ENCODE measurements at regions not wholly inside any gene's neighbourhood (a gene's known extent, or its start where the extent isn't known, plus 50 kb on each side); places are given as distances from the start of the nearest gene placed in this dataset.

- Histone ChIP-seq H3K4me2 (ENCODE audit: insufficient read depth in 1 of 2, low read depth in 2 of 2, low read length in 2 of 2) (no peak overlapping the region), H3K4me3 (ENCODE audit: extremely low read depth in 1 of 4, insufficient read depth in 2 of 4, low read depth in 3 of 4, low read length in 4 of 4) (no peak overlapping the region), H3K36me3 (ENCODE audit: control insufficient read depth in 2 of 4, insufficient read depth in 4 of 4, low read length in 3 of 4) (no peaks in the 10 kb centered on the region), H2BK20ac (ENCODE audit: low read length) (no peak overlapping the region), H2BK5ac (ENCODE audit: low read depth, low read length) (no peak overlapping the region), H3K18ac (ENCODE audit: extremely low read depth, low read length) (no peak overlapping the region), H3K4me1 (replicated peaks in 1 of 4; ENCODE audit: control insufficient read depth in 3 of 4, insufficient read depth in 4 of 4, low read length in 3 of 4) (no peaks in the 10 kb centered on the region), H3K4ac (replicated peaks; ENCODE audit: insufficient read length, low read depth, low read length) (no peak overlapping the region), H3K27ac (ENCODE audit: low read depth, low read length) (no peak overlapping the region), H3K23me2 (ENCODE audit: low read depth, low read length) (peaks cover 11% of the 10 kb centered on the region; the same call in 1 of the 2 replicates), H2AFZ (ENCODE audit: low read length) (no peak overlapping the region), H4K20me1 (replicated peaks in 1 of 2; ENCODE audit: control insufficient read depth in 1 of 2, insufficient read depth in 2 of 2, low read length in 2 of 2) (peaks cover 0 to 6% of the 10 kb centered on the region in 2 experiments), H3K79me1 (ENCODE audit: low read depth, low read length) (no peaks in the 10 kb centered on the region), H3K23ac (ENCODE audit: insufficient read length) (no peak overlapping the region), H3K9ac (replicated peaks in 1 of 4; ENCODE audit: extremely low read depth in 1 of 4, low read depth in 3 of 4, low read length in 3 of 4) (peak overlapping the region in 1 of 4 experiments; percentile 35; a peak in 1 of 7 replicates), H4K91ac (replicated peaks; ENCODE audit: insufficient read length, low read length) (no peak overlapping the region), H4K5ac (ENCODE audit: insufficient read length, low read depth, low read length) (no peak overlapping the region), H3K14ac (ENCODE audit: insufficient read length) (no peak overlapping the region), H2BK120ac (replicated peaks; ENCODE audit: low read depth, low read length) (no peak overlapping the region), H2AK5ac (ENCODE audit: low read depth, low read length) (no peak overlapping the region), H3K9me3 (ENCODE audit: insufficient read depth in 2 of 2, low read depth in 1 of 2, low read length in 1 of 2) (no peaks in the 10 kb centered on the region; a peak in 1 of 4 replicates), H3K79me2 (ENCODE audit: control insufficient read depth in 1 of 2, insufficient read depth in 2 of 2, low read length in 2 of 2) (0 out of 4 replicates have a peak, but pooled peaks cover 0 to 3% of the 10 kb centered on the region in 2 experiments), H4K8ac (ENCODE audit: extremely low read depth, insufficient read depth, low read length) (no peak overlapping the region; the same call in 1 of the 2 replicates), H3K56ac (replicated peaks; ENCODE audit: insufficient read length, low read depth, low read length) (no peak overlapping the region), H2BK12ac (ENCODE audit: low read depth, low read length) (no peak overlapping the region), H3K27me3 (replicated peaks in 1 of 4; ENCODE audit: control insufficient read depth in 3 of 4, extremely low read depth in 1 of 4, insufficient read depth in 3 of 4, low read length in 3 of 4) (no peaks in the 10 kb centered on the region), H2BK15ac (ENCODE audit: low read length) (no peak overlapping the region)
- WGBS, 2 experiments (ENCODE audit: extremely low coverage in 1 of 2, insufficient coverage in 1 of 2, insufficient read length in 1 of 2, insufficient replicate concordance in 2 of 2, low coverage in 1 of 2, low lambda C conversion rate in 2 of 2, missing lambda C conversion rate in 1 of 2) = 95% methylated on average over 8 of the region's 13 CpGs; no CpG with 5 or more reads in 1 of the 2 experiments
- POLR2A ChIA-PET (ENCODE audit: partially characterized antibody) = interaction anchor here (0.7 kb wide), 1 partner anchor 39 kb away, joined by 3 read pairs; no protein-coding TSS in a partner anchor
- TF ChIP-seq TEAD4 (IDR thresholded peaks at IDR 0.05; ENCODE audit: low read depth, low read length) (no peak), RNF2 (IDR thresholded peaks at IDR 0.05; ENCODE audit: borderline replicate concordance, low read depth, low read length, missing control alignments, poor library complexity, severe bottlenecking) (no peak)
- no peak for FAIRE-seq
- CTCF ChIA-PET (ENCODE audit: partially characterized antibody) = interaction anchor here (0.6 kb wide), 1 partner anchor 107 kb away, joined by 3 read pairs; no protein-coding TSS in a partner anchor
- no peak for DNase-seq (ENCODE audit: low read depth in 1 of 2, low spot score in 2 of 2)
Measured at GRCh38 chr14:94935706-94936300, 165.9 kb upstream of the GSC start.

Data from H1 (cell line).